Endothelial cell of umbilical vein (primary cell): ENCODE measurements at regions not wholly inside any gene's neighbourhood (a gene's known extent, or its start where the extent isn't known, plus 50 kb on each side); places are given as distances from the start of the nearest gene placed in this dataset.

Experiments used
- CTCF ChIP-seq, 2 donors: IDR thresholded peaks; 1 replicate in 1 of 2; 2 replicates in 1 of 2; pipeline ENCODE4 v1.5.1; 2011; ENCODE audit warnings: low read length in 2 of 2, mild to moderate bottlenecking in 2 of 2, moderate library complexity in 2 of 2, control low read depth in 1 of 2, inconsistent platforms in 1 of 2, low read depth in 1 of 2; ENCODE audit not compliant: insufficient read depth in 1 of 2; ENCODE audit errors: extremely low read depth in 1 of 2
- EZH2 ChIP-seq: IDR thresholded peaks from 2 replicates; pipeline ENCODE4 v1.6.1; 2012; ENCODE audit warnings: borderline replicate concordance, low read depth, mild to moderate bottlenecking, moderate library complexity, low read length, inconsistent platforms; ENCODE audit not compliant: severe bottlenecking
- MAX ChIP-seq: IDR thresholded peaks from 2 replicates; pipeline ENCODE4 v1.6.1; 2011; ENCODE audit not compliant: insufficient read depth, insufficient read length
- POLR2A ChIP-seq: IDR thresholded peaks from 2 replicates; pipeline ENCODE4 v1.6.1; 2012; ENCODE audit warnings: low read depth, mild to moderate bottlenecking, control low read depth, low read length
- POLR2AphosphoS5 ChIP-seq: IDR thresholded peaks from 2 replicates; pipeline ENCODE4 v1.6.1; 2012; ENCODE audit warnings: low read depth, mild to moderate bottlenecking, control low read depth, low read length, moderate library complexity; ENCODE audit not compliant: insufficient read depth

GRCh38 chr3:103693831-103694230 is 1259.0 kb downstream of the ZPLD1 start:
- TF ChIP-seq POLR2A = no peak
- TF ChIP-seq CTCF (IDR thresholded peaks at IDR 0.05; ENCODE audit: extremely low read depth in 1 of 2, insufficient read depth in 1 of 2, low read depth in 1 of 2, low read length in 2 of 2) = no peak
- TF ChIP-seq POLR2AphosphoS5 = no peak
- TF ChIP-seq MAX = no peak
- no peak for TF ChIP-seq EZH2
